Kidney glomerular epithelial cell (primary cell): ENCODE measurements at regions not wholly inside any gene's neighbourhood (a gene's known extent, or its start where the extent isn't known, plus 50 kb on each side); places are given as distances from the start of the nearest gene placed in this dataset.
"Not testable (repeated sequence)": the region's sequence is repeated elsewhere in the genome, so short reads cannot be mapped to it uniquely, and the experiment has no call there.

ENCODE experiments used
- DNase-seq: peaks from one replicate; lab custom pipeline; 2025; lab: John Stamatoyannopoulos, UW

DNA sequence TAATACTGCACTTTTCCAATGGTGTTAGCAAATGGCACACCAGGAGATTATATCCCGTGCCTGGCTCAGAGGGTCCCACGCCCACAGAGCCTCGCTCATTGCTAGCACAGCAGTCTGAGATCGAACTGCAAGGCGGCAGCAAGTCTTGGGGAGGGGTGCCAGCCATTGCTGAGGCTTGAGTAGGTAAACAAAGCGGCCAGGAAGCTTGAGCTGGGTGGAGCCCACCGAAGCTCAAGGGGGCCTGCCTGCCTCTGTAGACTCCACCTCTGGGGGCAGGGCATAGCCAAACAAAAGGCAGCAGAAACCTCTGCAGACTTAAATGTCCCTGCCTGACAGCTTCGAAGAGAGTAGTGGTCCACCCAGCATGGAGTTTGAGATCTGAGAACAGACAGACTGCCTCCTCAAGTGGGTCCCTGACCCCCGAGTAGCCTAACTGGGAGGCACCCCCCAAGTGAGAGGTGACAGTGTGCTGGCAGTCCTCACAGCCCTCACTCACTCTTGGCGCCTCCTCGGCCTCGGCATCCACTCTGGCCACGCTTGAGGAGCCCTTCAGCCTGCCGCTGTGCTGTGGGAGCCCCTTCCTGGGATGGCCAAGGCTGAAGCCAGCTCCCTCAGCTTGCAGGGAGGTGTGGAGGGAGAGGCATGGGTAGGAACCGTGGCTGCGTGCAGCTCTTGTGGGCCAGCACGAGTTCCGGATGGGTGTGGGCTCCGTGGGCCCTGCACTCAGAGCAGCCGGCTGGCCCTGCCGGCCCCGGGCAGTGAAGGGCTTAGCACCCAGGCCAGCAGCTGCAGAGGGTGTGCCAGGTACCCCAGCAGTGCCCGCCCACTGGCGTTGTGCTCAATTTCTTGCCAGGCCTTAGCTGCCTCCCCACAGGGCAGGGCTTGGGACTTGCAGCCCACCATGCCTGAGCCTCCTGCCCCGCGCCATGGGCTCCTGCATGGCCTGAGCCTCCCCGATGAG, 188.0 kb downstream of the MMUT start:
- not testable (repeated sequence) for DNase-seq

DNA sequence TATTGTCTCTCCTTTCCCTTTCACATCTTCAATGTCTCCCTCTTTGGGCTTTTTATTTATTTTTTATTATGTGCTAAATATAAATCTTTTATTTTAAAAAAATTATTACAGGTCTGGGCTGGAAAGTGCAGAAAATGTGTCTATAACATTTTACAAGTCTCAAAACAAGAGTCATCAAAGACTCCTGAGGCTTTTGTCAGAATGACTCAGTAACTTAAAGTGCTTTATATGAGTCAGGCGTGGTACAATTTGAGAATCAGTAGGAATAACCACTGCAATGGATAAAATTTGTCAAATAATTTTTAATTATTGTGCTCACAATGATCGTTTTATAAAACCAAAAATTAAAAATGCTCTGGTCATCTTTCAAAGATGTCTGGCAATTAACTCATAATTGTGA, 193.9 kb downstream of the MMUT start:
- no peak for DNase-seq

GRCh38 chr6:49264909-49265308, 198.1 kb downstream of the MMUT start:
- DNase-seq, result no peak

DNA sequence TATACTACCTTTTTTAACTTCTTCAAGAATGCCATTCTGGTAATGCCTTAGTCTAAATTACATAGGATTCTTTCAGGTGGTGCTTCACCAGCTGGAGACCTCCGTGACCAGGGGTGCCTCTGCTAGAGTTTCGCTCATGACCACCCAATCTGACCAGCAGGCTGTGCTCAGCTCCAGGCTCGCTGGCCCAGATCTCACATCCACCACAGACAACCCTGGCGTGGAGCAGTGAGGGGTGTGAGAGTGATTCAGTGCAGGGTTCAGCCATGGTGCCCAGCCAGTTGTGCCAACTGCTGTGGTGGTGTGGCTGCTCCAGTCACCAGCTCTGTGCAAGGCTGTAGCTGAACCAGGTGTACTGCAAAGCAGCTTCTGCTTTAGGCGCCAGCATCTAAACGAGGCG, 198.6 kb downstream of the MMUT start:
- DNase-seq, result no peak

- no peak for DNase-seq
Observed at GRCh38 chr6:49257549-49257948, 205.5 kb downstream of the MMUT start.

DNA sequence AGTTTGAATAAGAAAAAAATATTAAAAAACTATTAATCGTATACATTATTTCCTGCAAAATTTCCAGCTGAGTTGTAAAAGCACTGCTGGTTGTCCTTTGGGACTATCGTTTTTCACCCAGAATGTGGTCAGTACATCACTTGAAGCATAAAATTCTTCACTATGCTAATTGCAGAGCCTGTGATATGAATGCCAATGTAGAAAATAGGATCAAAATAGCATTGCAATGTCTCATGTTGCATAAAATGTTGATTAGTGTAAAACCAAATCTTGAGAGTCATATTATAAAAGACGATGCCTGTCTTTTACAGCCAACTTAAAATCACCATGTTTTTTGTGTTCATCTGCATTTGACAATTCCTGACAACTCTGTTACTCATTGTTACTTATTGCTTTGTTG, 207.7 kb downstream of the MMUT start:
- DNase-seq, result no peak

- DNase-seq, result no peak
Observed at GRCh38 chr6:49252901-49253300, 210.2 kb downstream of the MMUT start.

DNA sequence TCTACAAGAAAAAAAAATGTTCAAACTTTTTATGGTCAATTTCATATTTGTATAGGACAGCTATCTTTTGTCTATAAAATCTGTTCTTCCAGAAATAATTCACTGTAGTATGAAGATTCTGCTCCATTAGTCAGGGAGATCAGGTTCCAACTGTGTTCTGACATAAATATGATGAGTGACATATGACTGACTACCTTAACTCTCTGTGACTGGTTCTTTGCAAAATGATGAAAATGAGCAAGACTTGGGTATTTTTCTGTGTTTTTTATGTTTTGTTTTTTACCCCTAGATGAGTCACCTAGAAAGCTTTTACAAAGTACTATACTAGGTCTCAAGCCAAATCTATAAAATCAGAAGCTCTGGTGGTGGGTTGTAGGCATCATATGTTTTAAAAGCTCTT, 229.6 kb downstream of the MMUT start:
- DNase-seq, result no peak

- no peak for DNase-seq
Observed at GRCh38 chr6:49225471-49225870, 237.6 kb downstream of the MMUT start.

DNA sequence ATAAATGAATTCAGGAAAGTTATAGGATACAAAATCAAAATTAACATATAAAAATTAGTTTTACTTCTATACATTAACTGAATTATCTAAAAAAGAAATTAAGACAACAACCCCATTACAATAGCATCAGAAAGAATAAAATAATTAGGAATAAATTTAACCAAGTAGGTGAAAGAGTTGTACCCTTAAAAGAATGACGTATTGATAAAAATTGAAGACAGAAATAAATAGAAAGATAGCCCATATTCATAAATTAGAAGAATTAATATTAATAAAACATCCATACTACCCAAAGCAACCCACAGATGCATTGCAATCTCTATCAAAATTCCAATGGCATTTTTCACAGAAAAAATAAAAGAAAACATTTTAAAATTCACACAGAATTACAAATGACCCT, 242.8 kb downstream of the MMUT start:
- no peak for DNase-seq

DNA sequence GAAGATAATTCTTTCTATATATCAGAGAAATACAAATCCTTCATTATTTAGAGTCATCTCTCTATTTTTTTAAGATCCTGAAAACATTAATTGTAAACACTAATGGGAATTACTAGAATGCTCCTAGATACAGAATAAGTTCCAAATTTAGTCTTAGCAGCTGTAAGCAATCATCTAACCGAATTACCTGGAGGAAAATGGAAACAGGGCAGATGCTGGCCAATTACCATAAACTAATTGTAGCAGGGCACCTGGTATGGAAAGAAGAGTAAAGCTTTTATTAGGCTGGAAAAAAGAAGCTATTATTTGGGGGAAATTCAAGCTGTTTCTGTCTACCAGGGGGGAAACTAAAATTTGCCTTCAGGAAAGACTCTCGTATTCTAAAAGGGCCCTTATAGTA, 257.5 kb downstream of the MMUT start:
- no peak for DNase-seq

DNA sequence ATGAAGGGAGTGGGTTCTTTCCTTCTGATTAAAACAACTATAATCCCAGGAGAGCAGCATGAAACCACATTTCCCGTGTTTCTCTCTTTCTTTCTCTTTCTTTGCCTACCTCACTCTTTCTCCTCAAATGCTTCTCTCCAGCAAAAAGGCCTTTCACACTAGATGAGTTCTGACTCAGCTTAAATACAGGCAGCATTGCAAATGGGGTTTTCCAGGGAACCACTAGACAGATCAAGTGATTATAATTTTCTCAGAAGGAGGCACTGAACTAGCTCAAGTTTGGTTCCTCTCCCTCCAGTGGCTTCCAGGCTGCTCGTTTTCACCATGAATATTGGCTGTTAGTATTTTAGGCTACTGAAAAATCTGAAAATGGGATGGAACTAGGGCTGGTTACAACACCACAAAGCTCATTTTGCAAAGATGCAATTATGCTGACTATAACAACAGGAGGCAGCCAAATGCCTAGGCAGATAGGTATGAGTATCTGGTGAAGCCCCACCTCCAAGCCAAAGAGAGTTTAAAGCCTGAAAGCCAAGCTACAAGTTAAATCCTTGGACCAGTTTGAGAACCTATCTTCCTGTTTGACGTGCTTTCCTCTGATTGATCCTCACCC, 260.0 kb downstream of the MMUT start:
- DNase-seq, result no peak

DNA sequence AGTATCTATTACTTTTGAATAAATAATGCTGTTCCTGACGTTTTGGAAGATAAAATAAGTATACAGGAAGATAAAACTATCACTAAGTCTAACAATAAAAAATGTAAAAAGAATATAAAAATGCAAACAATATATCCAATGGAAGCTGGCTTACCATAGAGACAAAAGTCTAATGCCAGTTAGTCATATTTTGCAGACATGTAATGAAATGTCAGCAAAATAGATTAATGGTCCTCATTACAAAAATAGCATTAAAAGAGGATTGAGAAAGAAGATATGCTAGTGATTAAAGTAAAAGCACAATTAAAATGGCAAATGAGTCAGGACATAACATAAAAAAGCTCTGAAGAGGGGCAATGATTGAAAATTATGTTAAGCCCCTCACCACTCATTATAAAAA, 265.0 kb downstream of the MMUT start:
- no peak for DNase-seq

DNA sequence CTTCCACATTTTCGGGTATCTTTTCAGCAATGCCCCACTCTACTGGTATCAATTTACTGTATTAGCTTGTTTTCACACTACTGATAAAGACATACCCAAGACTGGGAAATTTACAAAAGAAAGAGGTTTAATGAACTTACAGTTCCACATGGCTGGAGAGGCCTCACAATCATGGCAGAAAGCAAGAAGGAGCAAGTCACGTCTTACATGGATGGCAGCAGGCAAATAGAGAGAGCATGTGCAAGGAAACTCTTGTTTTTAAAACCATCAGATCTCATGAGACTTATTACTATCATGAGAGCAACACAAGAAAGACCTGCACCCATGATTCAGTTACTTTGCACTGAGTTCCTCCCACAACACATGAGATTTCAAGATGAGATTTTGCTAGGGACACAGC, 300.7 kb downstream of the MMUT start:
- not testable (repeated sequence) for DNase-seq

DNA sequence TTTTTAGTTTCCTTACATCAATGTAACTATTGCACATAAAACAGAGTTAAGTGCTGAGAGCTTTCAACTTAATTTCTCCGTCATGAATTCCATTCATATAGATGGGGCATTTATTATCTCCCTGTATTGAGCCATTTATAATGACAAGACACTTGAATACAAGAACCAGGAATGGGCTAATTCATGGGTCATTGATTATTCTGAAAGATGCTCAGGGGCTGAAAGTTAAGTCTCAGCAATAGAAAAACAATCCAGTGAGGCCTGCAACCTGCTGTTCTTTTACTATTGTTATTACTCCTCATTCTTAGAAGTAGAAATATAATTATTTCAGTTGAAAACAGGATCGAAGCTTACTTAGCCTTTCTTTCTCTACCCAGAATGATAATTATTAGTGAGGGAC, 307.7 kb downstream of the MMUT start:
- no peak for DNase-seq

GRCh38 chr6:49151957-49152356, 311.1 kb downstream of the MMUT start:
- DNase-seq, result no peak

GRCh38 chr6:49151461-49151860, 311.6 kb downstream of the MMUT start:
- DNase-seq, result no peak

DNA sequence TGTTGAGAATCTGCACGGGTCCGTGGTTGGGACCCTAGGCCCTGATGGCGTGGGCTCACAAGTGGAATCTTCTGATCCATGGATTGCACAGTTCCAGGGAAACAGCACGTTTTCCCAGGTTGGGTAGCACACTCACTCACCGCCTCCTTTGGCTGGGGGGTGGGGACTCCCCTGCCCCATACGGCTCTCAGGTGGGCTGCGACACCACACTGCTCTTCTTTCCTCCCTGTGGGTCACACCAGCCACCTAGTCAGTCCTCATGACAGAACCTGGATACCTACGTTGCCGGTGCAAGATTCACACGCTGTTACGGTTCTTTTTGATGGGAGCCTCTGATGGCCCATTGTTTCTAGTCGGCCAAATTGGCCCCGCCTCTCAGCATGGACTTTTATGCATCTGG, 312.0 kb downstream of the MMUT start:
- no peak for DNase-seq

DNA sequence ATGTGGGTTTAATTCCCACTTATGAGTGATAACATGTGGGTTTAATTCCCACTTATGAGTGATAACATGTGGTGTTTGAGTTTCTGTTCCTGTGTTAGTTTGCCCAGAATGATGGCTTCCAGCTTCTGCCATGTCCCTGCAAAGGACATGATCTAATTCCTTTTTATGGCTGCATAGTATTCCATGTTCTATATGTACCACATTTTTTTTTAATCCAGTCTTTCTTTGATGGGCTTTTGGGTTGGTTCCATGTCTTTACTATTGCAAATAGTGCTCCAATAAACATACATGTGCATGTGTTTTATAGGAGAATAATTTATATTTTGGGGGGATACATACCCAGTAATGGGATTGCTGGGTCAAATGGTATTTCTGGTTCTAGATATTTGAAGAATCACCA, 317.8 kb downstream of the MMUT start:
- DNase-seq, result no peak

DNA sequence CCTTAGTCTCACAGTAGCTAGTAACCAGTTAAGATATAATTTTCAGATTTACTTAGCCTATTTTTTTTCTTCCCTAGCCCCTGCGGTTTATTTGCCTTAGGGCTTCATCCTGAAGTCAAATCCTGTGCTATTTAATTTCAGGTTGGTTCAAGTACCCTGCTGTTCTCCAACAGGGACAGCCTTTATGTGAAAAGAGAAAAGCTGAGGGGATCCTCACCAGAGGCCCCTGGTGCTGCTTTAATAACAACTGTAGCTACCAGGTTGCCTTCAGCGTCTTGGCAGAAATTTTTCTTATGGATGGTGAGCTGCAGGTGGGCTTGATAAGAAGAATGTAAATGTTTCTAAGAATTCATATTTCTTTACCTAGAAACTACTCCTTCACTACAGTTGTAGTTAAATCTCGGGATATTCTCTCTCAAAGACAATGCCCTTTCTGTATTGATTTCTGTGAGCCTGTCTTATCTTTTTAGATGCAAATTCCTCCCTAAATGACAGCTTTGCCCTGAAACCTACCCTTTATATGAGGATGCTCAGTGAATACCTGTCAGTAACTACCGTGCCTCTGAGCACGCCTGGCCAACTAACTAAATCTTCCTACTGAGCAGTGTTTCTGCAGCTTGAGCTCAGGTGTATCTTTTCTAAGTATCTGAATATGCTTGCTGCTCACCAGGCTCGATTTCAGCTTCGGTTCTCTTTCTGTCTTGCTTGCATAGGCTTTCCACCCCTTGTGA, 320.5 kb downstream of the MMUT start:
- no peak for DNase-seq

- no peak for DNase-seq
Observed at GRCh38 chr6:49121970-49122369, 341.1 kb downstream of the MMUT start.

DNA sequence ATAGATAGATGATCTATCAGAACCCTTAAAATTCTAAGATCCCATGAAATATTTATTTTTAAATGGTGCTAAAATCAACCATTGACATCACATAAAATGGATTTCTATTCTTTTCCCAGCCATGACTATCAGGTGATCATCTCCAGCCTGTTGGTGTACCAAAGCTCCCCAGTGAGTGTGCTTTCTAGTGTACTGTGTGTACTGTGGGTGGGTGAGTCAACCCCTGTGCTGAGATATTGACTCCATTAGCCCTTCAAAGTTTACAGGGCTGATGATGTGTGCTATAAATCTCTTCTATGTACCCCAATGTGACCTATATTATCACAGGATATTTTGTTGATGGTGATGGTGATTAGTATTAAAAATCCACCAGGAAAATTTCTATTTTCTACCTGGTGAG, 344.6 kb downstream of the MMUT start:
- DNase-seq, result no peak

DNA sequence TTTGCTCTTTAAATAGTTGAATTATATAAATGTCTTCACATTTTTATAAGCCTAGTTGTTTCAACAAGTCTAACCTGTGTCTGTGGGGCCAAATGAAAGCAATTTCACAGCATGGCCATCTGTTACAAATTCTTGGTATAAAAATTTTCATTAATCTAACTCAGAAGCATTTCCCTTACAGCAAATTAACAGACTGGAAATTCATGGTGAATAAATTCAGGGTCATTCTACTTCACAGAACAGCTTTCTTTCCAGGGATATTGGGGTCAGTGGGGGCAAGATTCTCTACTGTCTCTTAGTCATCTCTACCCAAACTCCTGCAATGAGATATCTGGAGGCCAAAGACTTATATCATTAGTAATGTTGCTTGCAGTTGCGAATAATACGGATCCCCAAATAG, 352.1 kb downstream of the MMUT start:
- DNase-seq, result no peak
